ENCODE measurements at regions not wholly inside any gene's neighbourhood (a gene's known extent, or its start where the extent isn't known, plus 50 kb on each side); places are given as distances from the start of the nearest gene placed in this dataset.
A peak's percentile ranks its signal among the peaks of the same experiment; 100 is the strongest.

GRCh38 chr12:131603939-131604795 is 106.7 kb upstream of the SFSWAP start:
- no peak for DNase-seq (ENCODE audit: low spot score)

- no peak for DNase-seq (ENCODE audit: low spot score)
Measured at GRCh38 chr12:131604859-131605258, 106.0 kb upstream of the SFSWAP start.

- DNase-seq (ENCODE audit: low spot score) = no peak
Measured at GRCh38 chr12:131605304-131605829, 105.5 kb upstream of the SFSWAP start.

- no peak for DNase-seq (ENCODE audit: low spot score)
Measured at GRCh38 chr12:131606218-131606901, 104.5 kb upstream of the SFSWAP start.

- DNase-seq (ENCODE audit: low spot score) = no peak
Measured at GRCh38 chr12:131607658-131608447, 103.0 kb upstream of the SFSWAP start.

- DNase-seq (ENCODE audit: low spot score) = peak; percentile 79
Measured at GRCh38 chr12:131608740-131609690, 101.9 kb upstream of the SFSWAP start.

GRCh38 chr12:131609762-131610161 is 101.1 kb upstream of the SFSWAP start:
- DNase-seq (ENCODE audit: low spot score) = no peak

- DNase-seq (ENCODE audit: low spot score) = no peak
Measured at GRCh38 chr12:131610181-131610580, 100.7 kb upstream of the SFSWAP start.

- DNase-seq (ENCODE audit: low spot score) = no peak
Measured at GRCh38 chr12:131610891-131611290, 100.0 kb upstream of the SFSWAP start.

GRCh38 chr12:131611416-131612091 is 99.3 kb upstream of the SFSWAP start:
- no peak for DNase-seq (ENCODE audit: low spot score)

- DNase-seq (ENCODE audit: low spot score) = no peak
Measured at GRCh38 chr12:131612092-131612755, 98.7 kb upstream of the SFSWAP start.

- no peak for DNase-seq (ENCODE audit: low spot score)
Measured at GRCh38 chr12:131613186-131613585, 97.7 kb upstream of the SFSWAP start.

GRCh38 chr12:131613678-131614077 is 97.2 kb upstream of the SFSWAP start:
- DNase-seq (ENCODE audit: low spot score) = no peak

- no peak for DNase-seq (ENCODE audit: low spot score)
Measured at GRCh38 chr12:131615326-131616042, 95.4 kb upstream of the SFSWAP start.

- no peak for DNase-seq (ENCODE audit: low spot score)
Measured at GRCh38 chr12:131616043-131616700, 94.7 kb upstream of the SFSWAP start.

GRCh38 chr12:131616738-131617137 is 94.2 kb upstream of the SFSWAP start:
- no peak for DNase-seq (ENCODE audit: low spot score)

- DNase-seq (ENCODE audit: low spot score) = no peak
Measured at GRCh38 chr12:131617179-131617578, 93.7 kb upstream of the SFSWAP start.

- DNase-seq (ENCODE audit: low spot score) = no peak
Measured at GRCh38 chr12:131617596-131618302, 93.1 kb upstream of the SFSWAP start.

Measured in HuH-7.5 (cell line).